ENCODE measurements at regions not wholly inside any gene's neighbourhood (a gene's known extent, or its start where the extent isn't known, plus 50 kb on each side); places are given as distances from the start of the nearest gene placed in this dataset.

DNA sequence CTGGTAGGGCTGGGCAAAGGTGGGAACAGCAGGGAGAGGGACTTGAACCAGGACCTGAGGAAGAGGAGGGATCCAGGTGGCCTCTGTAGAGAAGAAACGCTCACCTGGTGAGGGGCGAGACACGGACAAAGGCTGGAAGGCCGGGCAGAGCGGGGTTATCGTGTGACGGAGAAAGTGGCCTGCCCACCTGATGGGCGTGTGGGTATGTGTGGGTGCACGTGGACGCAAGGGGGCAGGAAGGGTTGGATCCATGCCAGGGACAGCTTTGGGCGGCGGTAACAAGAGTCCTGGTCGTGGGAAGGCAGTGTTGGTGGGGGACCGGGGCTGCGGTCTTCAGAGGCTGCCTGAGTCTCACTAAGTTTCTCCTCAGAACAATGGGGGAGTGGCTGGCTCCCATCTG lies 104.1 kb upstream of the GSE1 start:
- no peak for TF ChIP-seq RAD21 (IDR thresholded peaks at IDR 0.05; ENCODE audit: low read length)
- TF ChIP-seq, protein P1, sequence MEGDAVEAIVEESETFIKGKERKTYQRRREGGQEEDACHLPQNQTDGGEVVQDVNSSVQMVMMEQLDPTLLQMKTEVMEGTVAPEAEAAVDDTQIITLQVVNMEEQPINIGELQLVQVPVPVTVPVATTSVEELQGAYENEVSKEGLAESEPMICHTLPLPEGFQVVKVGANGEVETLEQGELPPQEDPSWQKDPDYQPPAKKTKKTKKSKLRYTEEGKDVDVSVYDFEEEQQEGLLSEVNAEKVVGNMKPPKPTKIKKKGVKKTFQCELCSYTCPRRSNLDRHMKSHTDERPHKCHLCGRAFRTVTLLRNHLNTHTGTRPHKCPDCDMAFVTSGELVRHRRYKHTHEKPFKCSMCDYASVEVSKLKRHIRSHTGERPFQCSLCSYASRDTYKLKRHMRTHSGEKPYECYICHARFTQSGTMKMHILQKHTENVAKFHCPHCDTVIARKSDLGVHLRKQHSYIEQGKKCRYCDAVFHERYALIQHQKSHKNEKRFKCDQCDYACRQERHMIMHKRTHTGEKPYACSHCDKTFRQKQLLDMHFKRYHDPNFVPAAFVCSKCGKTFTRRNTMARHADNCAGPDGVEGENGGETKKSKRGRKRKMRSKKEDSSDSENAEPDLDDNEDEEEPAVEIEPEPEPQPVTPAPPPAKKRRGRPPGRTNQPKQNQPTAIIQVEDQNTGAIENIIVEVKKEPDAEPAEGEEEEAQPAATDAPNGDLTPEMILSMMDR (conservative IDR thresholded peaks at IDR 0.05; ENCODE audit: low read depth, low read length), result no peak
- TF ChIP-seq CEBPB (IDR thresholded peaks at IDR 0.05; ENCODE audit: low read depth, low read length), result no peak

Data from IMR-90 (cell line).